Mucosa of descending colon (tissue), 3 donors: ENCODE measurements at regions not wholly inside any gene's neighbourhood (a gene's known extent, or its start where the extent isn't known, plus 50 kb on each side); places are given as distances from the start of the nearest gene placed in this dataset.

Experiments
- ATAC-seq: fragments of 200-7000 bp; cut with Tn5 transposase; one replicate; pipeline ENCODE4 v1.9.1; 2020; ENCODE audit warnings: mild to moderate bottlenecking, moderate library complexity
- DNase-seq, 3 donors: peaks; one replicate each; pipeline ENCODE4 v3.0.0-alpha.2; 2020
- H3K36me3 ChIP-seq: fragments of 200-600 bp; one replicate; pipeline ENCODE4 v1.8.0; 2021; ENCODE audit warnings: low read depth, mild to moderate bottlenecking
- H3K4me1 ChIP-seq: fragments of 200-600 bp; one replicate; pipeline ENCODE4 v1.8.0; 2021; ENCODE audit warnings: low read depth, mild to moderate bottlenecking
- H3K4me3 ChIP-seq: fragments of 200-600 bp; one replicate; pipeline ENCODE4 v1.8.0; 2021; ENCODE audit warnings: mild to moderate bottlenecking
- H3K9me3 ChIP-seq: fragments of 200-600 bp; one replicate; pipeline ENCODE4 v1.8.0; 2021; ENCODE audit warnings: mild to moderate bottlenecking
- intact Hi-C, 2 donors: fragments of 100-400 bp; cut with DNase I in 1 of 2; cut with micrococcal nuclease in 1 of 2; formaldehyde crosslinking; loops; one replicate each; pipeline versions ENCODE4 v1.11.0 to v1.11.1; 2022; cut with DNase I, micrococcal nuclease
- TF ChIP-seq, protein P1 (sequence below): fragments of 200-600 bp; IDR thresholded peaks from one replicate; pipeline ENCODE4 v1.8.0; 2022; ENCODE audit warnings: antibody characterized with exemption, mild to moderate bottlenecking
- donor health status: DM: no; HTN: no; CAD: no; lungs with moderate emphysema.
- donor health status: DM: no; HTN: no; CAD: no.
- donor health status: DM: no; HTN: yes; CAD: no.

DNA sequence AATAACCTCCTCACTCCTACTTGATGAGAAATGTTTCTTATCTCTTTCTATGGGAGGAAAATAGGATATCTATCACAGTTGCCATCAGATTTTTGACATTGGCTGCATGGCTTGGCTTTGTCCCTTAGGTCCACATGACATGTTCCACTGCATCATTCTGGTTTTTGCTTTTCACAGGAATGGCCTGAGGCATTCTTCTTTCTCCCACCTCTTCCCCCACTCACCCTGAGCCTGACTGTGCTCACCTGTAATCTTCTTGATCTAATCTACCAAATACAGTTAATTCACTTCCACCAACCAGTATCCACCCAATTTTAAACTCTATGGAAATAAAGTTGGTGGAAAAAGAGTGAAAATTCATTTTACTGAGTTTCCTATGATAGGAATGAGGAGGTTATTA lies 763.5 kb upstream of the CELF4 start:
- TF ChIP-seq, protein P1, sequence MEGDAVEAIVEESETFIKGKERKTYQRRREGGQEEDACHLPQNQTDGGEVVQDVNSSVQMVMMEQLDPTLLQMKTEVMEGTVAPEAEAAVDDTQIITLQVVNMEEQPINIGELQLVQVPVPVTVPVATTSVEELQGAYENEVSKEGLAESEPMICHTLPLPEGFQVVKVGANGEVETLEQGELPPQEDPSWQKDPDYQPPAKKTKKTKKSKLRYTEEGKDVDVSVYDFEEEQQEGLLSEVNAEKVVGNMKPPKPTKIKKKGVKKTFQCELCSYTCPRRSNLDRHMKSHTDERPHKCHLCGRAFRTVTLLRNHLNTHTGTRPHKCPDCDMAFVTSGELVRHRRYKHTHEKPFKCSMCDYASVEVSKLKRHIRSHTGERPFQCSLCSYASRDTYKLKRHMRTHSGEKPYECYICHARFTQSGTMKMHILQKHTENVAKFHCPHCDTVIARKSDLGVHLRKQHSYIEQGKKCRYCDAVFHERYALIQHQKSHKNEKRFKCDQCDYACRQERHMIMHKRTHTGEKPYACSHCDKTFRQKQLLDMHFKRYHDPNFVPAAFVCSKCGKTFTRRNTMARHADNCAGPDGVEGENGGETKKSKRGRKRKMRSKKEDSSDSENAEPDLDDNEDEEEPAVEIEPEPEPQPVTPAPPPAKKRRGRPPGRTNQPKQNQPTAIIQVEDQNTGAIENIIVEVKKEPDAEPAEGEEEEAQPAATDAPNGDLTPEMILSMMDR, result no peak
- Histone ChIP-seq H3K4me3 (no peak overlapping the region), H3K9me3 (peaks cover 12% of the 10 kb centered on the region), H3K36me3 (no peaks in the 10 kb centered on the region), H3K4me1 (no peaks in the 10 kb centered on the region)
- ATAC-seq (no peak), DNase-seq (no peak)
- intact Hi-C loops, result no loop called here

DNA sequence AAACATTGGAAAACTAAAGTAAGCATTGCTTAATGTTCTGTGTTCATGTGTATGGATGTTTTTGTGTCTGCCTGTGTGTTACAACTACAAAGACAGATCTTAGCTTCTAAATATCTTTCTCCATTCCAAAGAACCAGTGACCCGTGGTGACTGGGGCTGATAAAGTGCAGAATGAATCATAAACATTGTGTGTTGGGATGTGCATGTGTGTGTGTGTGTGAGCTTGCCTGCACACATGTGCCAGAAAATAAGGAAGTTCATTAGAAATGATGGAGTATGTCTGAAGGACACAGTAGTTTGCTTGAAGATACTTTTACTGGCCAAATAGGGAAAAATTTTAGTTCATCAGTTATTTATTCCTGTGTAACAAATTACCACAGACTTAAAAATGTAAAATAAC lies 756.6 kb upstream of the CELF4 start:
- TF ChIP-seq, protein P1, result no peak

DNA sequence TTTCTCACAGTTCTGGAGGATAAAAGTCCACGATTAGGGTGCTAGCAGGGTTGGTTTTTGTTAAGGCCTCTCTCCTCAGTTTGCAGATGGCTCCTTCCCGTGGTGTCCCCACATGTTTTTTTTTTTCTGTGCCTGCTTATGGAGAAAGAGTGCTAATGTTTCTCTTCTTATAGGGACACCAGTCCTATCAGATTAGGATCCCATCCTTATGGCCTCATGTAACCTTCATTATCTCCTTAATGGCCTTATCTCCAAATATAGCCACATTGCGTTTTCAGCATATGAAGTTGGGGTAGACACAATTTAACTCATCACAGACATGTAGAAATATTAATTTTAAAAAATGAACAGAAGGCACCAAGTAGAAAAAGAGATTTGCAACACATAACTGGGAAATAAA lies 755.7 kb upstream of the CELF4 start:
- H3K36me3 ChIP-seq, result no peaks in the 10 kb centered on the region
- DNase-seq, result no peak
- H3K9me3 ChIP-seq, result peaks cover 7% of the 10 kb centered on the region
- no peaks in the 10 kb centered on the region for H3K4me1 ChIP-seq
- TF ChIP-seq, protein P1, result no peak
- ATAC-seq, result no peak
- no peak overlapping the region for H3K4me3 ChIP-seq
- intact Hi-C loops, result no loop called here

More for the DNA sequence above, 756.6 kb upstream of the CELF4 start:
- Histone ChIP-seq H3K4me3 (no peak overlapping the region), H3K4me1 (no peaks in the 10 kb centered on the region), H3K9me3 (peaks cover 7% of the 10 kb centered on the region), H3K36me3 (no peaks in the 10 kb centered on the region)
- ATAC-seq (no peak), DNase-seq (no peak)
- intact Hi-C loops, result no loop called here

DNA sequence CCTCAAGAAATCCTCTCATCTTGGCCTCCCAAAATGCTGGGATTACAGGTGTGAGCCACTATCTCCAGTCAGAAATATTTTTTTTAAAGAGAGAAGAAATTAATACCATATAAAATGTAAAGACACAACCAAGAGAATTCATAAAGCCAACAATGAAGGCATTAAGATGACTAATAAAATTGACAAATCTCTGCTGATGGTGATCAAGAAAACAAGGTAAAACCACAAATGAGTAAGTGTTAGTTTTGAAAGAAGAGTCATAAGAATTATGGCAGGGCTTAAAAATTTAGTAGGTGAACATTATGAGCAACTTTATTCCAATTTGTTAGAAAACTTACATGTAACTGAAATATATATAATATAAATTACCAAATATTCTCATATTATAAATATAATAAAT lies 752.8 kb upstream of the CELF4 start:
- TF ChIP-seq, protein P1, result no peak
- peaks cover 11% of the 10 kb centered on the region for H3K9me3 ChIP-seq
- intact Hi-C loops, result no loop called here
- H3K36me3 ChIP-seq, result no peaks in the 10 kb centered on the region
- no peak for ATAC-seq
- no peak for DNase-seq
- no peak overlapping the region for H3K4me3 ChIP-seq
- H3K4me1 ChIP-seq, result no peaks in the 10 kb centered on the region

DNA sequence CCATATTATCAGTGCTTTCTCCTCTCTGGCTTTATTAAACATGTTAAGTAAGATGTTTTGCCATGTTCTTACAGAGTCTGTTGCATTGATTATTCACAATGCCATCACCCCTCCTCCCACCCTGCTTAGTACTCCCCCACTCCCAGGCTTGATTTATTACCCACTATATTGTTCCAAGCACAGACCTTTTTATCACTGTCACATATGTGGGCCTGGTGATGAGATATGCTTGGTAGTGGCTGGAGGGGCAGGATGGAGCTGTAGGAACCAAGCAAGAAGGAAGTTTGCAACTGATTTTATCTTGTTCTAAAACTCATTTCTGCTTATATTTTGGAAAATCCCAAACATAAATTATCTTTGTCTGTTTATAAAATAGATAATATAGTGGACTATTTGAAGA lies 748.2 kb upstream of the CELF4 start:
- intact Hi-C loops, result no loop called here
- H3K4me3 ChIP-seq, result no peak overlapping the region
- ATAC-seq (no peak), DNase-seq (no peak)
- TF ChIP-seq, protein P1, result no peak
- peaks cover 21% of the 10 kb centered on the region for H3K9me3 ChIP-seq
- no peaks in the 10 kb centered on the region for H3K36me3 ChIP-seq
- H3K4me1 ChIP-seq, result no peaks in the 10 kb centered on the region

DNA sequence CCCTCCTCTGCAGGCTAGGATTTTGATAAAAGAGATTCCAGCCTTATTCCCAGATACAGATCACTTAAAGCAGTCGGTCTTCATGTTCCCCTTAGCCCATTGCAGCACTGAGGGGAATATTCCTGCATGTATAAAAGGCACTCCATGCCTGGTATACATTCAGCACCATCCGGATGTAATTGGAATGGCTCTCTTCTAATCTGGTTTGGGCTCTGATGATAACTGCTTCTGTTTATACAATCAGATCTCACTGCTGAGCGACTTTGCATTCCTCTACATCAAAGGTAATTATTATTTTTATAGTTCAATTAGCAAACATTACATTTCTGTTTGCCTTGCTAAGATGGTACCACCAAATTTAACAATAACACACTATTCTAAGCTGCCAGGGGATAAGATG lies 746.9 kb upstream of the CELF4 start:
- intact Hi-C loops, result no loop called here
- no peaks in the 10 kb centered on the region for H3K4me1 ChIP-seq
- ATAC-seq, result no peak
- peaks cover 33% of the 10 kb centered on the region for H3K9me3 ChIP-seq
- TF ChIP-seq, protein P1, result no peak
- no peaks in the 10 kb centered on the region for H3K36me3 ChIP-seq
- no peak for DNase-seq
- no peak overlapping the region for H3K4me3 ChIP-seq
